Osteocyte (in vitro differentiated cells): ENCODE measurements at regions not wholly inside any gene's neighbourhood (a gene's known extent, or its start where the extent isn't known, plus 50 kb on each side); places are given as distances from the start of the nearest gene placed in this dataset.

Experiments
- DNase-seq: peaks from one replicate; pipeline ENCODE4 v3.0.0; 2021; ENCODE audit warnings: mixed read lengths; ENCODE audit not compliant: unreplicated experiment; ENCODE audit errors: extremely low spot score
- H3K27ac Mint-ChIP-seq: one replicate; pipeline ENCODE4 v1.8.0; 2021; ENCODE audit warnings: mild to moderate bottlenecking, mixed read lengths; ENCODE audit not compliant: unreplicated experiment
- H3K27me3 Mint-ChIP-seq: one replicate; pipeline ENCODE4 v1.8.0; 2021; ENCODE audit warnings: mixed read lengths; ENCODE audit not compliant: unreplicated experiment
- H3K36me3 Mint-ChIP-seq: one replicate; pipeline ENCODE4 v1.8.0; 2021; ENCODE audit warnings: mixed read lengths; ENCODE audit not compliant: unreplicated experiment
- H3K4me1 Mint-ChIP-seq: one replicate; pipeline ENCODE4 v1.8.0; 2021; ENCODE audit warnings: mixed read lengths; ENCODE audit not compliant: unreplicated experiment
- H3K4me3 Mint-ChIP-seq: one replicate; pipeline ENCODE4 v1.8.0; 2021; ENCODE audit warnings: mild to moderate bottlenecking, moderate library complexity, mixed read lengths; ENCODE audit not compliant: unreplicated experiment
- H3K9me3 Mint-ChIP-seq: one replicate; pipeline ENCODE4 v1.8.0; 2021; ENCODE audit warnings: mixed read lengths; ENCODE audit not compliant: unreplicated experiment
- TF ChIP-seq, protein P1 (sequence below): fragments of 200-600 bp; sonication (generic); IDR thresholded peaks from 2 replicates; pipeline ENCODE4 v1.5.0; 2021; ENCODE audit warnings: antibody characterized with exemption, mild to moderate bottlenecking, moderate library complexity

DNA sequence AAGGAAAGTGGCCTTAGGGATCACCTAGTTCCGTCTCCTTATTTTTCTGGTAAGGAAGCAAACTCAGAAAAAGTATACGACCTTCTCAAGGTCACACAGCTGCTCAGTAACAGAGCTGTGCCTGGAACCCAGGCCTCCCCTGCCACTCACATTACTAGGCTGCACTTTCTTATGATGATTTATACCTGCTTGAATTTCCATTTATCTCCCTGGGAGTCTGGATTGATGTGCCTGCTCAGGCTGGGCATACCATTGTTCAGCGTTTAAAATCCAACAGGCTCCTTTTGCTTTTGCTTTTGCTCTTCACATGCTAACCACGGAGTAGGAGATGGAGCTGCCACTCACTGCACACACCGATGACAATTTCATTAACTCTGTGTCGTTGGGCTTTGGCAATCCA, 241.0 kb downstream of the OLFM4 start:
- Mint-ChIP-seq H3K4me1 (no peaks in the 10 kb centered on the region), H3K27ac (no peak overlapping the region), H3K9me3 (peaks cover 35% of the 10 kb centered on the region), H3K36me3 (no peaks in the 10 kb centered on the region), H3K4me3 (no peak overlapping the region), H3K27me3 (no peaks in the 10 kb centered on the region)
- TF ChIP-seq, protein P1, sequence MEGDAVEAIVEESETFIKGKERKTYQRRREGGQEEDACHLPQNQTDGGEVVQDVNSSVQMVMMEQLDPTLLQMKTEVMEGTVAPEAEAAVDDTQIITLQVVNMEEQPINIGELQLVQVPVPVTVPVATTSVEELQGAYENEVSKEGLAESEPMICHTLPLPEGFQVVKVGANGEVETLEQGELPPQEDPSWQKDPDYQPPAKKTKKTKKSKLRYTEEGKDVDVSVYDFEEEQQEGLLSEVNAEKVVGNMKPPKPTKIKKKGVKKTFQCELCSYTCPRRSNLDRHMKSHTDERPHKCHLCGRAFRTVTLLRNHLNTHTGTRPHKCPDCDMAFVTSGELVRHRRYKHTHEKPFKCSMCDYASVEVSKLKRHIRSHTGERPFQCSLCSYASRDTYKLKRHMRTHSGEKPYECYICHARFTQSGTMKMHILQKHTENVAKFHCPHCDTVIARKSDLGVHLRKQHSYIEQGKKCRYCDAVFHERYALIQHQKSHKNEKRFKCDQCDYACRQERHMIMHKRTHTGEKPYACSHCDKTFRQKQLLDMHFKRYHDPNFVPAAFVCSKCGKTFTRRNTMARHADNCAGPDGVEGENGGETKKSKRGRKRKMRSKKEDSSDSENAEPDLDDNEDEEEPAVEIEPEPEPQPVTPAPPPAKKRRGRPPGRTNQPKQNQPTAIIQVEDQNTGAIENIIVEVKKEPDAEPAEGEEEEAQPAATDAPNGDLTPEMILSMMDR: no peak
- DNase-seq: no peak

DNA sequence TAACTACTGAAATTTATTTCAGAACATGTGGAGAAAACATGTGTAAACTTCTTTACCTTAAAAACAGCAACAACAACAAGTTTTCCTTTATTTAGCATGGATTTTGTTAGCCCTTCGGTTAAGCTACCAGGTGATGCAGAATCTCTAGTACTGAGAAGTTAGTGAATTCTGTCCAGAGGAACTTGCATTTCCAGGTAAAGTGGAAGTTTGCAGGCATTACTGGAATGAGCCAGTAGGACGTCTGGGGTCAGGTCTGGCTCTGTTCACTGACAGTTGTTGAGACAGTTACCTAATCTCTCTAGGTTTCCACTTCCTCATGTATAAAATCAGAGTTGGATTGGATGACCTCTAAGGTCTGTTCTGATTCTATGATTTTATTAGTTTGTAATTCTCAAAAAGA, 244.3 kb downstream of the OLFM4 start:
- no peak overlapping the region for H3K27ac Mint-ChIP-seq
- TF ChIP-seq, protein P1: no peak
- H3K27me3 Mint-ChIP-seq: no peaks in the 10 kb centered on the region
- no peaks in the 10 kb centered on the region for H3K4me1 Mint-ChIP-seq
- DNase-seq: no peak
- no peaks in the 10 kb centered on the region for H3K36me3 Mint-ChIP-seq
- H3K9me3 Mint-ChIP-seq: peaks cover 34% of the 10 kb centered on the region
- no peak overlapping the region for H3K4me3 Mint-ChIP-seq

DNA sequence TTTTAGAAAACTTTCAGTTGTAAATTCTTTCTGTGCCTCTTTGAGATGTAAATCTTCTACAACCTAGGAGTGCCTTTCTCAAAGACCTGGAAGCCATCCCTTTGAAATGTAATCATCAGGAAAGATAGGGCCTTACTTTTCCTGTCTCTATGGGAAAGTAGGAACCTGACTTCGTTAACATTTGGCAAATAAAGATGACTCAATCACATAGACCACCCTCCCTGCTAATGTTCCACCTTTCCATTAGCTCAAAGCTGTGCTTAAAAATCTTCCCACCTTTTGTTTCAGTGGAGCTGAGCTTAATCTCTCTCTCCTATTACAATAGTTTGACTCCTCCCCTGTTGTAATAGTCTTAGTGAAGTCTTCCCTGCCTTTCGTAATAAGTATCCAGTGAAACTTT, 247.7 kb downstream of the OLFM4 start:
- DNase-seq: no peak
- no peaks in the 10 kb centered on the region for H3K4me1 Mint-ChIP-seq
- no peak overlapping the region for H3K4me3 Mint-ChIP-seq
- TF ChIP-seq, protein P1: no peak
- no peak overlapping the region for H3K27ac Mint-ChIP-seq
- no peaks in the 10 kb centered on the region for H3K27me3 Mint-ChIP-seq
- no peaks in the 10 kb centered on the region for H3K36me3 Mint-ChIP-seq
- H3K9me3 Mint-ChIP-seq: peaks cover 34% of the 10 kb centered on the region

DNA sequence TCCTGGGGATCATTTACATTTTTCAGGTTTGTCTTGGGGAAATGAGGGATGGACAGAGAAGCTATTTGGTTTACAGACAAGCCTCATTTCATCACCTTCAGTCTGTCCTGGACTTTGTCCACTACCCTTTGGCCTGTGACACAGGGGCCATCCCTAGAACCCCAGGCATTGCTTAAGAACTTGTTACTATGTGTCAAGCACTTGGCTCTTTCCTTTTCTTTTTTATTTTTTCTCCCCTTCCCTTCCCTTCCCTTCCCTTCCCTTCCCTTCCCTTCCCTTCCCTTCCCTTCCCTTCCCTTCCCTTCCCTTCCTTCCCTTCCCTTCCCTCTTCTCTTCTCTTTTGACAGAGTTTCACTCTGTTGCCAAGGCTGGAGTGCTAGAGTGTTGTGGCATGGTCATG, 253.1 kb downstream of the OLFM4 start:
- peaks cover 44% of the 10 kb centered on the region for H3K9me3 Mint-ChIP-seq
- TF ChIP-seq, protein P1: no peak
- H3K4me3 Mint-ChIP-seq: no peak overlapping the region
- H3K4me1 Mint-ChIP-seq: no peaks in the 10 kb centered on the region
- no peaks in the 10 kb centered on the region for H3K27me3 Mint-ChIP-seq
- DNase-seq: no peak
- H3K27ac Mint-ChIP-seq: no peak overlapping the region
- no peaks in the 10 kb centered on the region for H3K36me3 Mint-ChIP-seq

DNA sequence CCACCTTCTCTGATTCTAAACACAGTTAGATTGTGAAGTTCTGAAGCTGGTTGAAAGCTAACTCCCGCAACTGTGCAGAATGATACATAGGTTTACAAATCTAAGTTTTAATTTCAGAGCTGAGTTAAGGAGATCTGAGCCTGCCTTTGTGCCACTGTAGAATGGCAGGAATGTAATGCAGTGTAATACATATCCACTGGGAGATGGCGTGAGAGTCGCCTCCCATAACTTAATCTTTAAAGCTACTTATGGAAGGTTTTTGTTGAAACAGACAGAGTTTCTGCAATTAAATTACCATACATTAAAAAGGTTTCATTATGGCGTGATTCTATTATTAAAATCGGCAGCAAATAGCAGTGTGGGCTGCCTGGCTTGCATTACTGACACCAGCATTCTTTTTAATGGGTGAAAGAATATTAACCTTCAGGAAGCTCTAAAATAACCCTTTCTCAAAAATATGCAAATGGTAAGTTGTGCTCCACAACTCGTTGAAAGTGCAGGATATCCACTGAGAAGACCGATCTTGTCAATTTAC, 257.4 kb downstream of the OLFM4 start:
- peaks cover 32% of the 10 kb centered on the region for H3K9me3 Mint-ChIP-seq
- H3K27ac Mint-ChIP-seq: no peak overlapping the region
- TF ChIP-seq, protein P1: no peak
- no peaks in the 10 kb centered on the region for H3K4me1 Mint-ChIP-seq
- no peaks in the 10 kb centered on the region for H3K27me3 Mint-ChIP-seq
- H3K4me3 Mint-ChIP-seq: no peak overlapping the region
- no peaks in the 10 kb centered on the region for H3K36me3 Mint-ChIP-seq
- no peak for DNase-seq
